ENCODE measurements at regions not wholly inside any gene's neighbourhood (a gene's known extent, or its start where the extent isn't known, plus 50 kb on each side); places are given as distances from the start of the nearest gene placed in this dataset.
A peak's percentile ranks its signal among the peaks of the same experiment; 100 is the strongest.

GRCh38 chr2:67342394-67342793 lies 54.7 kb upstream of the ETAA1 start:
- intact Hi-C loops (cut with micrococcal nuclease; ENCODE audit: unreplicated experiment): no loop called here
- ChIA-PET POLR2A (ENCODE audit: unreplicated experiment) (no interaction called here), CTCF (no interaction called here)
- H4K20me1 ChIP-seq (ENCODE audit: insufficient read depth): no peaks in the 10 kb centered on the region
- no peaks in the 10 kb centered on the region for H3K36me3 ChIP-seq (ENCODE audit: low read depth)
- H3K27ac ChIP-seq: no peak overlapping the region
- H3K9me3 ChIP-seq (ENCODE audit: insufficient read depth, low read depth): peaks cover 4% of the 10 kb centered on the region; the same call in 1 of the 2 replicates
- no peak overlapping the region for H2AFZ ChIP-seq
- no peaks in the 10 kb centered on the region; the same call in 1 of the 2 replicates for H3K4me1 ChIP-seq (replicated peaks; ENCODE audit: insufficient read depth)
- BruUV-seq (replicated peaks): no TSS peak
- DNase-seq: no peak
- no peak for TF ChIP-seq CTCF (conservative IDR thresholded peaks at IDR 0.05)
- no peak for TF ChIP-seq EZH2 (IDR thresholded peaks at IDR 0.05; ENCODE audit: low read depth)
- H3K79me2 ChIP-seq (ENCODE audit: low read depth): no peaks in the 10 kb centered on the region
- H3K27me3 ChIP-seq (ENCODE audit: insufficient read depth, low read depth): no peaks in the 10 kb centered on the region
- H3K4me2 ChIP-seq: no peak overlapping the region
- H3K9me2 ChIP-seq (ENCODE audit: insufficient read depth): no peaks in the 10 kb centered on the region; the same call in 1 of the 2 replicates
- H3F3A ChIP-seq (ENCODE audit: insufficient read depth, low read depth): no peaks in the 10 kb centered on the region
- no peak overlapping the region for H3K4me3 ChIP-seq

- intact Hi-C loops (cut with micrococcal nuclease; ENCODE audit: unreplicated experiment): no loop called here
- no TSS peak for BruUV-seq (replicated peaks)
Measured at GRCh38 chr2:67346718-67347407, 50.3 kb upstream of the ETAA1 start.

More at GRCh38 chr2:67346718-67347407, 50.3 kb upstream of the ETAA1 start:
- ChIA-PET POLR2A (ENCODE audit: unreplicated experiment) (no interaction called here), CTCF (no interaction called here)
- Histone ChIP-seq H3K36me3 (ENCODE audit: low read depth) (no peaks in the 10 kb centered on the region), H3K9me3 (ENCODE audit: insufficient read depth, low read depth) (peaks cover 13% of the 10 kb centered on the region), H3K9me2 (ENCODE audit: insufficient read depth) (no peaks in the 10 kb centered on the region), H3K79me2 (ENCODE audit: low read depth) (no peaks in the 10 kb centered on the region), H2AFZ (no peak overlapping the region), H3K4me2 (0 out of 2 replicates have a peak overlapping the region, but pooled peaks have one; percentile 20), H3K4me1 (replicated peaks; ENCODE audit: insufficient read depth) (no peaks in the 10 kb centered on the region; the same call in 1 of the 2 replicates), H3F3A (ENCODE audit: insufficient read depth, low read depth) (no peaks in the 10 kb centered on the region), H3K27ac (no peak overlapping the region), H3K4me3 (no peak overlapping the region), H4K20me1 (ENCODE audit: insufficient read depth) (no peaks in the 10 kb centered on the region), H3K27me3 (ENCODE audit: insufficient read depth, low read depth) (no peaks in the 10 kb centered on the region)
- no peak for TF ChIP-seq EZH2 (IDR thresholded peaks at IDR 0.05; ENCODE audit: low read depth)
- TF ChIP-seq CTCF (conservative IDR thresholded peaks at IDR 0.05): no peak
- peak in 1 of 2 experiments; percentile 45 for DNase-seq
